Panc1 (cell line): ENCODE measurements at regions not wholly inside any gene's neighbourhood (a gene's known extent, or its start where the extent isn't known, plus 50 kb on each side); places are given as distances from the start of the nearest gene placed in this dataset.

Source experiments
- ATAC-seq: fragments of 200-7000 bp; cut with Tn5 transposase; 2 replicates; pipeline ENCODE4 v1.9.1; 2020; ENCODE audit warnings: mild to moderate bottlenecking, moderate library complexity
- BruUV-seq: library from RNA; stranded (reverse); fragments of 400-500 nt; replicated peaks from 2 replicates; lab custom pipeline; 2021; lab: Mats Ljungman, UMichigan
- CTCF ChIA-PET: fragments of 300-600 bp; sonication (Branson Sonifier 250); formaldehyde crosslinking; loops from one replicate; lab custom pipeline; 2022; ENCODE audit warnings: antibody characterized with exemption; lab: Charles Lee
- POLR2A ChIA-PET: fragments of 300-600 bp; sonication (Branson Sonifier 250); formaldehyde crosslinking; loops from one replicate; lab custom pipeline; 2022; ENCODE audit warnings: antibody characterized with exemption; lab: Charles Lee
- DNase-seq: peaks from one replicate; pipeline ENCODE4 v3.0.0-alpha.2; 2010; ENCODE audit warnings: low read depth, low spot score
- H3K27ac ChIP-seq: 2 replicates; pipeline ENCODE4 v1.5.1; 2011; ENCODE audit warnings: mild to moderate bottlenecking, low read length, inconsistent platforms
- H3K27me3 ChIP-seq: fragments of 200-500 bp; sonication (Bioruptor generic); 2 replicates; pipeline ENCODE4 v1.6.0; 2014; ENCODE audit warnings: low read length, inconsistent platforms; ENCODE audit not compliant: control insufficient read depth, insufficient read depth
- H3K36me3 ChIP-seq: fragments of 200-500 bp; sonication (Bioruptor generic); 2 replicates; pipeline ENCODE4 v1.5.1; 2014; ENCODE audit warnings: inconsistent platforms, mild to moderate bottlenecking, low read length, moderate library complexity; ENCODE audit not compliant: control insufficient read depth, insufficient read depth
- H3K4me1 ChIP-seq: 2 replicates; pipeline ENCODE4 v1.5.1; 2011; ENCODE audit warnings: inconsistent platforms, mild to moderate bottlenecking, low read length, moderate library complexity; ENCODE audit not compliant: control insufficient read depth, insufficient read depth
- H3K4me3 ChIP-seq, 2 experiments: 2 replicates each; pipeline ENCODE4 v1.5.1; 2011 to 2012; ENCODE audit warnings: low read depth in 2 of 2, low read length in 2 of 2, mild to moderate bottlenecking in 2 of 2, inconsistent platforms in 1 of 2, moderate library complexity in 1 of 2
- H3K9me3 ChIP-seq: fragments of 200-500 bp; sonication (Bioruptor generic); 2 replicates; pipeline ENCODE4 v1.5.1; 2014; ENCODE audit warnings: low read depth, mild to moderate bottlenecking, inconsistent platforms, low read length, moderate library complexity; ENCODE audit not compliant: control insufficient read depth, insufficient read depth
- CTCF ChIP-seq: fragments of 450-650 bp; IDR thresholded peaks from 2 replicates; pipeline ENCODE4 v1.5.1; 2017; ENCODE audit warnings: mild to moderate bottlenecking
- POLR2AphosphoS5 ChIP-seq: IDR thresholded peaks from 2 replicates; pipeline ENCODE4 v1.6.1; 2012; ENCODE audit warnings: mild to moderate bottlenecking, low read depth, low read length, moderate library complexity
- REST ChIP-seq, 2 experiments: IDR thresholded peaks; 2 replicates each; pipeline ENCODE4 v1.6.1; 2011 to 2012; ENCODE audit warnings: low read depth in 2 of 2, control low read depth in 1 of 2, low read length in 1 of 2, mild to moderate bottlenecking in 1 of 2, moderate library complexity in 1 of 2; ENCODE audit not compliant: insufficient read depth in 1 of 2
- SIN3A ChIP-seq: IDR thresholded peaks from 2 replicates; pipeline ENCODE4 v1.6.1; 2012; ENCODE audit warnings: low read depth, mild to moderate bottlenecking, low read length, moderate library complexity, borderline replicate concordance; ENCODE audit not compliant: insufficient read depth
- TCF7L2 ChIP-seq: IDR thresholded peaks from 2 replicates; pipeline ENCODE4 v1.6.1; 2011; ENCODE audit warnings: mild to moderate bottlenecking, low read depth, low read length, inconsistent platforms
- in situ Hi-C: cut with HindIII; loops from 2 replicates; pipeline ENCODE4 v1.10.0; 2016; ENCODE audit warnings: low sequenced_read_pairs, low pct_unique_long_range_greater_than_20kb
- intact Hi-C: fragments of 100-400 bp; cut with micrococcal nuclease; formaldehyde crosslinking; loops from one replicate; pipeline ENCODE4 v1.10.0; 2022; ENCODE audit not compliant: unreplicated experiment

GRCh38 chr2:161547130-161547529 is 77.1 kb upstream of the SLC4A10 start:
- no peaks in the 10 kb centered on the region for H3K9me3 ChIP-seq
- no peaks in the 10 kb centered on the region for H3K4me1 ChIP-seq
- intact Hi-C loops (no loop called here), in situ Hi-C loops (no loop called here)
- ATAC-seq (no peak), DNase-seq (no peak)
- H3K27ac ChIP-seq: no peak overlapping the region
- H3K27me3 ChIP-seq: no peaks in the 10 kb centered on the region; the same call in 1 of the 2 replicates
- no TSS peak for BruUV-seq
- no peak for TF ChIP-seq REST (IDR thresholded peaks at IDR 0.05; ENCODE audit: insufficient read depth in 1 of 2, low read depth in 2 of 2, low read length in 1 of 2)
- no peak for TF ChIP-seq POLR2AphosphoS5
- no peak for TF ChIP-seq SIN3A
- TF ChIP-seq TCF7L2: no peak
- TF ChIP-seq CTCF: no peak
- ChIA-PET POLR2A (no interaction called here), CTCF (no interaction called here)
- H3K36me3 ChIP-seq: no peaks in the 10 kb centered on the region
- H3K4me3 ChIP-seq: no peak overlapping the region

- H3K4me1 ChIP-seq: no peaks in the 10 kb centered on the region
- H3K9me3 ChIP-seq: no peaks in the 10 kb centered on the region
- no peaks in the 10 kb centered on the region for H3K36me3 ChIP-seq
- ATAC-seq (no peak), DNase-seq (no peak)
- CTCF ChIA-PET: no interaction called here
- no peaks in the 10 kb centered on the region; the same call in 1 of the 2 replicates for H3K27me3 ChIP-seq
- POLR2A ChIA-PET: no interaction called here
- no peak overlapping the region for H3K27ac ChIP-seq
- no TSS peak for BruUV-seq
- TF ChIP-seq CTCF: no peak
- TF ChIP-seq REST (IDR thresholded peaks at IDR 0.05; ENCODE audit: insufficient read depth in 1 of 2, low read depth in 2 of 2, low read length in 1 of 2): no peak
- TF ChIP-seq SIN3A: no peak
- TF ChIP-seq TCF7L2: no peak
- no peak for TF ChIP-seq POLR2AphosphoS5
- in situ Hi-C loops (no loop called here), intact Hi-C loops (no loop called here)
- H3K4me3 ChIP-seq: no peak overlapping the region
Measured at GRCh38 chr2:161552015-161552414, 72.2 kb upstream of the SLC4A10 start.
